ENCODE measurements at regions not wholly inside any gene's neighbourhood (a gene's known extent, or its start where the extent isn't known, plus 50 kb on each side); places are given as distances from the start of the nearest gene placed in this dataset.
"Not testable (repeated sequence)": the region's sequence is repeated elsewhere in the genome, so short reads cannot be mapped to it uniquely, and the experiment has no call there.

- TF ChIP-seq REST (IDR thresholded peaks at IDR 0.05; ENCODE audit: borderline replicate concordance); EP300 (conservative IDR thresholded peaks at IDR 0.05; ENCODE audit: poor library complexity, severe bottlenecking); CTCF (IDR thresholded peaks at IDR 0.05; ENCODE audit: poor library complexity, severe bottlenecking); POLR2AphosphoS5 (IDR thresholded peaks at IDR 0.05); SMC3 (conservative IDR thresholded peaks at IDR 0.05; ENCODE audit: poor library complexity): not testable (repeated sequence)
Observed at GRCh38 chr9:135177562-135177961, 90.1 kb downstream of the OLFM1 start.
